ENCODE measurements at regions not wholly inside any gene's neighbourhood (a gene's known extent, or its start where the extent isn't known, plus 50 kb on each side); places are given as distances from the start of the nearest gene placed in this dataset.
"Not testable (repeated sequence)": the region's sequence is repeated elsewhere in the genome, so short reads cannot be mapped to it uniquely, and the experiment has no call there.

- no peak for TF ChIP-seq CTCF (IDR thresholded peaks at IDR 0.05; ENCODE audit: control insufficient read depth, extremely low read depth, insufficient read depth)
- no peak for DNase-seq (ENCODE audit: low read depth)
- no peak overlapping the region for H3K4me3 ChIP-seq (ENCODE audit: low read depth, low read length)
These were observed 355.6 kb upstream of the NUPR2 start for GRCh38 chr7:56471811-56472210.

GRCh38 chr7:56466607-56467525, 350.6 kb upstream of the NUPR2 start:
- not testable (repeated sequence) for DNase-seq (ENCODE audit: low read depth); H3K4me3 ChIP-seq (ENCODE audit: low read depth, low read length)

- no peak overlapping the region for H3K4me3 ChIP-seq (ENCODE audit: low read depth, low read length)
- no peak for DNase-seq (ENCODE audit: low read depth)
- no peak for TF ChIP-seq CTCF (IDR thresholded peaks at IDR 0.05; ENCODE audit: control insufficient read depth, extremely low read depth, insufficient read depth)
These were observed 333.5 kb upstream of the NUPR2 start for GRCh38 chr7:56449762-56450161.

- DNase-seq (ENCODE audit: low read depth), result peak; percentile 49
- no peak for TF ChIP-seq CTCF (IDR thresholded peaks at IDR 0.05; ENCODE audit: control insufficient read depth, extremely low read depth, insufficient read depth)
- peak overlapping the region; percentile 55 for H3K4me3 ChIP-seq (ENCODE audit: low read depth, low read length)
These were observed 331.9 kb upstream of the NUPR2 start for GRCh38 chr7:56447864-56448693.

GRCh38 chr7:56420528-56420927, 304.3 kb upstream of the NUPR2 start:
- H3K4me3 ChIP-seq (ENCODE audit: low read depth, low read length); DNase-seq (ENCODE audit: low read depth): not testable (repeated sequence)

GRCh38 chr7:56375173-56375572, 259.0 kb upstream of the NUPR2 start:
- DNase-seq (ENCODE audit: low read depth), result no peak
- TF ChIP-seq CTCF (IDR thresholded peaks at IDR 0.05; ENCODE audit: control insufficient read depth, extremely low read depth, insufficient read depth), result no peak
- no peak overlapping the region for H3K4me3 ChIP-seq (ENCODE audit: low read depth, low read length)

- DNase-seq (ENCODE audit: low read depth), result not testable (repeated sequence)
These were observed 258.4 kb upstream of the NUPR2 start for GRCh38 chr7:56374666-56375065.

GRCh38 chr7:56373314-56373713, 257.1 kb upstream of the NUPR2 start:
- TF ChIP-seq CTCF (IDR thresholded peaks at IDR 0.05; ENCODE audit: control insufficient read depth, extremely low read depth, insufficient read depth), result 0 out of 2 replicates have a peak, but pooled peaks have one; percentile 10
- not testable (repeated sequence) for H3K4me3 ChIP-seq (ENCODE audit: low read depth, low read length); DNase-seq (ENCODE audit: low read depth)

More at GRCh38 chr7:56374666-56375065, 258.4 kb upstream of the NUPR2 start:
- H3K4me3 ChIP-seq (ENCODE audit: low read depth, low read length), result not testable (repeated sequence)

GRCh38 chr7:56371792-56372191, 255.6 kb upstream of the NUPR2 start:
- H3K4me3 ChIP-seq (ENCODE audit: low read depth, low read length); DNase-seq (ENCODE audit: low read depth): not testable (repeated sequence)

GRCh38 chr7:56370208-56370872, 254.1 kb upstream of the NUPR2 start:
- DNase-seq (ENCODE audit: low read depth); H3K4me3 ChIP-seq (ENCODE audit: low read depth, low read length): not testable (repeated sequence)

- not testable (repeated sequence) for H3K4me3 ChIP-seq (ENCODE audit: low read depth, low read length); DNase-seq (ENCODE audit: low read depth)
These were observed 251.7 kb upstream of the NUPR2 start for GRCh38 chr7:56367914-56368313.

GRCh38 chr7:56367411-56367810, 251.2 kb upstream of the NUPR2 start:
- DNase-seq (ENCODE audit: low read depth); H3K4me3 ChIP-seq (ENCODE audit: low read depth, low read length): not testable (repeated sequence)

Data from LNCaP clone FGC (cell line).